A549 (cell line): ENCODE measurements at regions not wholly inside any gene's neighbourhood (a gene's known extent, or its start where the extent isn't known, plus 50 kb on each side); places are given as distances from the start of the nearest gene placed in this dataset.

Source experiments
- ATAC-seq, 2 experiments: fragments of 200-7000 bp in 1 of 2; fragments of >200 bp in 1 of 2; cut with Nextera tagmentation in 1 of 2; cut with Tn5 transposase in 1 of 2; 3 replicates each; pipeline versions ENCODE4 v1.8.0 to v1.9.1; 2018 to 2020; ENCODE audit warnings: mild to moderate bottlenecking in 1 of 2, moderate library complexity in 1 of 2
- CTCF ChIA-PET: fragments of 300-600 bp; sonication (Branson Sonifier 250); formaldehyde crosslinking; extraction: SDS; loops from one replicate; lab custom pipeline; 2021; ENCODE audit warnings: antibody characterized with exemption, inconsistent platforms; lab: Yijun Ruan, JAX
- POLR2A ChIA-PET: fragments of 350-600 bp; formaldehyde crosslinking; extraction: SDS; loops from one replicate; lab custom pipeline; 2021; ENCODE audit warnings: antibody characterized with exemption, inconsistent platforms; lab: Yijun Ruan, JAX
- DNase-seq, 2 experiments: peaks; one replicate each; pipeline versions ENCODE4 v3.0.0 to v3.0.0-alpha.2; 2011 to 2016; ENCODE audit warnings: low read depth in 1 of 2, low spot score in 1 of 2
- FAIRE-seq: peaks from 2 replicates; lab custom pipeline; 2011; peaks lifted over from hg19 to GRCh38; lab: Jason Lieb, UNC
- H3K27ac ChIP-seq, 2 experiments: fragments of >200 bp; sonication (Bioruptor Twin); formaldehyde crosslinking; 3 replicates each; pipeline ENCODE4 v1.5.1; 2016 to 2017
- H3K4me1 ChIP-seq: fragments of >200 bp; sonication (Bioruptor Twin); formaldehyde crosslinking; 3 replicates; pipeline ENCODE4 v1.6.1; 2016
- H3K4me2 ChIP-seq: fragments of >200 bp; sonication (Bioruptor Twin); formaldehyde crosslinking; 3 replicates; pipeline ENCODE4 v1.6.1; 2016
- H3K4me3 ChIP-seq: fragments of >200 bp; sonication (Bioruptor Twin); formaldehyde crosslinking; 3 replicates; pipeline ENCODE4 v1.5.1; 2016
- H3K9me3 ChIP-seq: fragments of >200 bp; sonication (Bioruptor Twin); formaldehyde crosslinking; 3 replicates; pipeline ENCODE4 v1.6.1; 2016
- CEBPB ChIP-seq, 2 experiments: fragments of >200 bp in 1 of 2; sonication (Bioruptor Twin) in 1 of 2; formaldehyde crosslinking in 1 of 2; IDR thresholded peaks; 2 replicates each; pipeline ENCODE4 v1.6.1; 2012 to 2016
- CHD2 ChIP-seq: fragments of 150-350 bp; IDR thresholded peaks from 2 replicates; pipeline ENCODE4 v1.6.1; 2014; ENCODE audit warnings: low read length; ENCODE audit not compliant: partially characterized antibody
- EHMT2 ChIP-seq: fragments of 200-600 bp; sonication (generic); IDR thresholded peaks from 2 replicates; pipeline ENCODE4 v1.6.1; 2016; ENCODE audit warnings: antibody characterized with exemption, low read depth, mild to moderate bottlenecking, moderate library complexity
- EP300 ChIP-seq, 2 experiments: fragments of >200 bp; sonication (Bioruptor Twin); formaldehyde crosslinking; IDR thresholded peaks; 2 replicates in 1 of 2; 3 replicates in 1 of 2; pipeline ENCODE4 v1.6.1; 2016 to 2017
- ESRRA ChIP-seq: fragments of 150-350 bp; IDR thresholded peaks from 2 replicates; pipeline ENCODE4 v1.6.1; 2014; ENCODE audit warnings: mild to moderate bottlenecking, low read length, borderline replicate concordance
- HOXB13 ChIP-seq: fragments of 250-450 bp; sonication (Bioruptor Pico); IDR thresholded peaks from 2 replicates; pipeline ENCODE4 v1.5.0; 2020; ENCODE audit warnings: low read depth, mild to moderate bottlenecking, moderate library complexity
- HOXB5 ChIP-seq: fragments of 250-450 bp; sonication (Bioruptor Pico); IDR thresholded peaks from 2 replicates; pipeline ENCODE4 v1.5.0; 2020; ENCODE audit warnings: mild to moderate bottlenecking, moderate library complexity
- MAFK ChIP-seq: fragments of 450-650 bp; IDR thresholded peaks from 2 replicates; pipeline ENCODE4 v1.6.1; 2014; ENCODE audit not compliant: partially characterized antibody
- NFE2L2 ChIP-seq: fragments of 150-350 bp; conservative IDR thresholded peaks from 2 replicates; pipeline ENCODE4 v1.6.1; 2014; ENCODE audit warnings: low read length
- NPAS2 ChIP-seq: fragments of 250-450 bp; sonication (Bioruptor Pico); IDR thresholded peaks from 2 replicates; pipeline ENCODE4 v1.8.0; 2022; ENCODE audit warnings: mild to moderate bottlenecking, moderate library complexity, borderline replicate concordance
- NR3C1 ChIP-seq: fragments of >200 bp; sonication (Bioruptor Twin); formaldehyde crosslinking; IDR thresholded peaks from 3 replicates; pipeline ENCODE4 v1.6.1; 2017
- POLR2A ChIP-seq: IDR thresholded peaks from 2 replicates; pipeline ENCODE4 v1.6.1; 2012; ENCODE audit warnings: mild to moderate bottlenecking, low read length
- POLR2AphosphoS2 ChIP-seq: conservative IDR thresholded peaks from 2 replicates; pipeline ENCODE4 v1.6.1; 2012; ENCODE audit warnings: low read length, improper control_type of control experiment, inconsistent platforms
- RAD21 ChIP-seq, 2 experiments: fragments of >200 bp in 1 of 2; sonication (Bioruptor Twin) in 1 of 2; formaldehyde crosslinking in 1 of 2; IDR thresholded peaks in 1 of 2; conservative IDR thresholded peaks in 1 of 2; 2 replicates in 1 of 2; 3 replicates in 1 of 2; pipeline ENCODE4 v1.6.1; 2012 to 2018; ENCODE audit warnings: inconsistent platforms in 1 of 2
- RFX5 ChIP-seq: fragments of 450-650 bp; IDR thresholded peaks from 2 replicates; pipeline ENCODE4 v1.7.1; 2014; ENCODE audit warnings: antibody characterized with exemption, mild to moderate bottlenecking, moderate library complexity
- RNF2 ChIP-seq: fragments of 200-600 bp; sonication (generic); IDR thresholded peaks from 2 replicates; pipeline ENCODE4 v1.6.1; 2016; ENCODE audit warnings: low read depth, mild to moderate bottlenecking, antibody characterized with exemption, moderate library complexity, borderline replicate concordance
- SMC3 ChIP-seq: fragments of >200 bp; sonication (Bioruptor Twin); formaldehyde crosslinking; IDR thresholded peaks from 3 replicates; pipeline ENCODE4 v1.6.1; 2018; ENCODE audit warnings: inconsistent platforms
- TFCP2L1 ChIP-seq: fragments of 250-450 bp; sonication (Bioruptor Pico); IDR thresholded peaks from 2 replicates; pipeline ENCODE4 v1.5.0; 2021; ENCODE audit warnings: mild to moderate bottlenecking
- ZNF302 ChIP-seq: fragments of 250-450 bp; sonication (Bioruptor Pico); IDR thresholded peaks from 2 replicates; pipeline ENCODE4 v1.9.0; 2021; ENCODE audit warnings: inconsistent platforms, mild to moderate bottlenecking, moderate library complexity
- ZSCAN20 ChIP-seq: fragments of 250-450 bp; sonication (Bioruptor Pico); IDR thresholded peaks from 2 replicates; pipeline ENCODE4 v1.8.0; 2022; ENCODE audit warnings: mild to moderate bottlenecking, moderate library complexity
- WGBS: methylation state at CpG from one replicate; pipeline ENCODE4 v1.1.6; 2017; ENCODE audit errors: missing lambda C conversion rate; 5-methylcytosine and 5-hydroxymethylcytosine counted together
- TF ChIP-seq, protein P1 (sequence below): fragments of >200 bp; sonication (Bioruptor Twin); formaldehyde crosslinking; IDR thresholded peaks from 3 replicates; pipeline ENCODE4 v1.5.1; 2016
- TF ChIP-seq, protein P2 (sequence below): fragments of 200-600 bp; sonication (generic); IDR thresholded peaks from 2 replicates; pipeline ENCODE4 v1.6.1; 2016; ENCODE audit warnings: antibody characterized with exemption, mild to moderate bottlenecking, moderate library complexity
- TF ChIP-seq, protein P3 (sequence below): IDR thresholded peaks from 2 replicates; pipeline ENCODE4 v1.6.1; 2012
- TF ChIP-seq, protein P4 (sequence below): IDR thresholded peaks from 2 replicates; pipeline ENCODE4 v1.6.1; 2012; ENCODE audit warnings: low read depth, borderline replicate concordance

DNA sequence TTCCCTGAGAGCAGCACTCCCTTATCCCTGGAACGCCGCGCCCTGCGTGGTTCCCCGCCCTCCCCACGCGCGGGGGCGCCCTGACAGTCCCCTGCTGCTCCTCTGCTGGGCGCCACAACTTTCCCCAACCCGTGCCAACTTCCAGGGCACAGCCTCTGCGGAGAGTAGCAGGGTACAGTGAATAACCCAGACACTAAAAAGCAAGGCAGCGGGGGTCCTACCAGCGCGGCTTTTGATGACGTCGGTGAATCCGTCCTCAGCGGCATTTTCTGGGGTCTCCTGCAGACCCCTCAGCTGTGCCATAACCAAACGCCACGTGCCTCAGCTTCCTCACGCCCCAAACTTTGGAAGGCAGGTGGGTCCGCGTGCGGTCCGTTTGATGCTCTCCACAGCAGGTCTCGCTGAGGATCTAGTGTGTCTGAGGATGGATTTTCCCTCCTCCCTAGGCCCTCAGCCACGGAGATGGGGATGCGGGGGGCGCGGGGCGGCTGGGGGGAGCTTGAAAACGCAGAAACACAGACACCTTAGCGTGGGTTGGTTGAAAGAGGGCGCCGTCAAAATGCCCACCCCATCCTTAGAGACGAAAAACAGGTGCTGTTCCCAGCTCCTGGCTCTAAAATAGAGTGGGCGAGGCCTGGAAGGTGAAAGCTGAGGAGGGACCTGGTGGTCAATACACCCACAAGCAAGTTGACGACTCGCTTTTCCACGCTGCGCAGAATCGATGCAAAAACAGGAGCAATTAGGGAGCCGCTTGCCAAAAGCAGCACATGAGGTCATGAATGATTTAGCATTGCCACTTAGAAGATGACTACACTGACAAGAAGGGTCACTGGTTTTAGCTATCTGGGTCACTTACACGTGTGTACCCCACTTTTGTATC is 405.6 kb downstream of the FAM47A start:
- Histone ChIP-seq H3K4me3 (no peak overlapping the region), H3K27ac (no peak overlapping the region), H3K9me3 (no peaks in the 10 kb centered on the region), H3K4me2 (peak overlapping the region; percentile 54), H3K4me1 (no peaks in the 10 kb centered on the region)
- ATAC-seq (no peak), DNase-seq (no peak), FAIRE-seq (no peak)
- TF ChIP-seq RFX5 (no peak), EP300 (IDR thresholded peaks at IDR 0.05) (no peak), TFCP2L1 (CRISPR knock-in tag) (no peak), HOXB5 (CRISPR knock-in tag) (no peak), SMC3 (no peak), NR3C1 (no peak), EHMT2 (no peak), CHD2 (no peak)
- ChIA-PET POLR2A (no interaction called here), CTCF (no interaction called here)
- 31% methylated on average over 14 of the region's 45 CpGs for WGBS

DNA sequence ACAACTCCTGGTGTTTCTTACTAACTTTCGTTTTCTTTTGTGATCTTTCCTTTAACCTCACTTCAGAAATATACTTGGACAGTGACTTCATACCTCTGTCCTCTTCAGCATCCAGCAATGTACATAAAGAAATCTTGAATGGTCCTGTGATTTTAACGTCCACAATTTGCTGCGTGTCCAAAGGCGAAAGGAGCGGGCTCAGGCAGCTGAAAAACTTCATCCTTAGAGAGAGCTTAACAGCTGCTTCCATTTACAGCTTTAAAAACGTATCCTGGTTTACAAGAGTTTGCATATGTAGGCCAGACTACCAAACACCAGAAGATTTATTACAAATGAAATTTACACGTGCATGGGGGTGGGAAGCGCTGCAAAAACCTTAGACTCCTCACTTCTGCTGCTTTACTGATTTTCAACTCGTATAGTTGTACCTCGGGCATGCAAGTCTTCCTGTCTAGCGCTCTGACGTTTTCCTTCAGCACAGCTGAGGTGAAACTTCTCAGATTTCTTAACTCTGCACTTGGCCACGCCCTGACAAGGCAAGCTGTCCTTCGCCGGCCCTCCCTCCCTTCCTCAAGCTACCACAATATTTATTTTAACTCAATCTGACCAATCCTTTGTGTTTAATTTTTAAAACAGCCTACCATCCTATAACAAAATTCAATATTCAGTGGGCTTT is 406.4 kb downstream of the FAM47A start:
- no peak for TF ChIP-seq ZNF302 (CRISPR knock-in tag)
- TF ChIP-seq, all 56 proteins: peak for 0
- Histone ChIP-seq H3K27ac (no peak overlapping the region), H3K9me3 (no peaks in the 10 kb centered on the region), H3K4me1 (no peaks in the 10 kb centered on the region), H3K4me3 (no peak overlapping the region), H3K4me2 (peak overlapping the region; percentile 54)
- CTCF ChIA-PET, result no interaction called here
- FAIRE-seq (peak; percentile 65), DNase-seq (peak in 1 of 2 experiments; percentile 7), ATAC-seq (peak in 1 of 2 experiments; percentile 52; a peak in 1 of 6 replicates)
- POLR2A ChIA-PET, result no interaction called here
- 4% methylated on average over 15 of the region's 15 CpGs for whole genome bisulfite sequencing

DNA sequence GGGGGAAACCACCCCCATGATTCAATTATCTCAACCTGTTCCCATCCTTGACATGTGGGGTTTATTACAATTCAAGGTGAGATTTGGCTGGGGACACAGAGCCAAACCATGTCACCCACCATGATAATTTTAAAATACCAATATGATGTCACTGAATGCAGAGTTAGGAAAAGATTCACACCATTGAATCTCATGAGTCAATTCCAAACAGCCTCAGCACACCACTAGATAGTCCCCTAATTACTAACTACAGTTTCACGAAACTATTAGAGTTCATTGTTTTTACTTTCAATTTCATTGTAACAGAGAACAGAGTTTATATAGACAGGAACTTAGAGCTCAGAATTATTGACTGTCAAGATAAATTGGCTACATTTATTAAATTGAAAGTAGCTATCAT is 410.2 kb downstream of the FAM47A start:
- Histone ChIP-seq H3K4me2 (no peak overlapping the region), H3K27ac (no peak overlapping the region), H3K4me3 (no peak overlapping the region), H3K4me1 (no peaks in the 10 kb centered on the region), H3K9me3 (no peaks in the 10 kb centered on the region)
- DNase-seq (no peak), FAIRE-seq (peak; percentile 39), ATAC-seq (no peak)
- CTCF ChIA-PET, result interaction anchor here (0.6 kb wide), 1 partner anchor 98 kb away, joined by 3 read pairs; no protein-coding TSS in a partner anchor
- TF ChIP-seq, protein P1, sequence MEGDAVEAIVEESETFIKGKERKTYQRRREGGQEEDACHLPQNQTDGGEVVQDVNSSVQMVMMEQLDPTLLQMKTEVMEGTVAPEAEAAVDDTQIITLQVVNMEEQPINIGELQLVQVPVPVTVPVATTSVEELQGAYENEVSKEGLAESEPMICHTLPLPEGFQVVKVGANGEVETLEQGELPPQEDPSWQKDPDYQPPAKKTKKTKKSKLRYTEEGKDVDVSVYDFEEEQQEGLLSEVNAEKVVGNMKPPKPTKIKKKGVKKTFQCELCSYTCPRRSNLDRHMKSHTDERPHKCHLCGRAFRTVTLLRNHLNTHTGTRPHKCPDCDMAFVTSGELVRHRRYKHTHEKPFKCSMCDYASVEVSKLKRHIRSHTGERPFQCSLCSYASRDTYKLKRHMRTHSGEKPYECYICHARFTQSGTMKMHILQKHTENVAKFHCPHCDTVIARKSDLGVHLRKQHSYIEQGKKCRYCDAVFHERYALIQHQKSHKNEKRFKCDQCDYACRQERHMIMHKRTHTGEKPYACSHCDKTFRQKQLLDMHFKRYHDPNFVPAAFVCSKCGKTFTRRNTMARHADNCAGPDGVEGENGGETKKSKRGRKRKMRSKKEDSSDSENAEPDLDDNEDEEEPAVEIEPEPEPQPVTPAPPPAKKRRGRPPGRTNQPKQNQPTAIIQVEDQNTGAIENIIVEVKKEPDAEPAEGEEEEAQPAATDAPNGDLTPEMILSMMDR, result no peak
- no peak for TF ChIP-seq RNF2
- no peak for TF ChIP-seq CHD2
- TF ChIP-seq HOXB13, result no peak
- TF ChIP-seq NFE2L2, result no peak
- 8% methylated on average over 1 of the region's 1 CpG for WGBS
- POLR2A ChIA-PET, result no interaction called here

DNA sequence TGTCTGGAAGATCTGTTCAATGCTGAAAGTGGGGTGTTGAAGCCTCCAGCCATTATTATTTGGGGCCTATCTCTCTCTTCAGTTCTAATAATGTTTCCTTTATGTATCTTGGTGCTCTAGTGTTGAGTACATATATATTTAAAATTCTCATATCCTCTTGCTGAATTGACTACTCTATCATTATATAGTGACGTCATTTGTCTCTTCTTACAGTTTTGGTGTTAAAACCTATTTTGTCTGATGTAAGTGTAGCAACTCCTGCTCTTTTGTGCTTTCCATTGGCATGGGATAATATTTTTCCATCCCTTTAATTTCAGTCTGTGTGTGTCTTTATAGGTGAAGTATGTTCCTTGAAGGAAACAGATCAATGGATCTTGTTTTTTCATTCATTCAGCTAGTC is 446.0 kb downstream of the FAM47A start:
- Histone ChIP-seq H3K9me3 (no peaks in the 10 kb centered on the region), H3K27ac (no peak overlapping the region), H3K4me3 (no peak overlapping the region), H3K4me1 (no peaks in the 10 kb centered on the region), H3K4me2 (no peak overlapping the region)
- FAIRE-seq, result no peak
- 0% methylated on average over 1 of the region's 1 CpG for WGBS
- TF ChIP-seq POLR2AphosphoS2 (no peak), ZSCAN20 (CRISPR knock-in tag) (no peak), MAFK (no peak), RAD21 (conservative IDR thresholded peaks at IDR 0.05 in 1 of 2, IDR thresholded peaks at IDR 0.05 in 1 of 2) (no peak), CEBPB (IDR thresholded peaks at IDR 0.05) (no peak), NPAS2 (CRISPR knock-in tag) (no peak), ZNF302 (CRISPR knock-in tag) (no peak), POLR2A (no peak), ESRRA (no peak)
- TF ChIP-seq, protein P2, sequence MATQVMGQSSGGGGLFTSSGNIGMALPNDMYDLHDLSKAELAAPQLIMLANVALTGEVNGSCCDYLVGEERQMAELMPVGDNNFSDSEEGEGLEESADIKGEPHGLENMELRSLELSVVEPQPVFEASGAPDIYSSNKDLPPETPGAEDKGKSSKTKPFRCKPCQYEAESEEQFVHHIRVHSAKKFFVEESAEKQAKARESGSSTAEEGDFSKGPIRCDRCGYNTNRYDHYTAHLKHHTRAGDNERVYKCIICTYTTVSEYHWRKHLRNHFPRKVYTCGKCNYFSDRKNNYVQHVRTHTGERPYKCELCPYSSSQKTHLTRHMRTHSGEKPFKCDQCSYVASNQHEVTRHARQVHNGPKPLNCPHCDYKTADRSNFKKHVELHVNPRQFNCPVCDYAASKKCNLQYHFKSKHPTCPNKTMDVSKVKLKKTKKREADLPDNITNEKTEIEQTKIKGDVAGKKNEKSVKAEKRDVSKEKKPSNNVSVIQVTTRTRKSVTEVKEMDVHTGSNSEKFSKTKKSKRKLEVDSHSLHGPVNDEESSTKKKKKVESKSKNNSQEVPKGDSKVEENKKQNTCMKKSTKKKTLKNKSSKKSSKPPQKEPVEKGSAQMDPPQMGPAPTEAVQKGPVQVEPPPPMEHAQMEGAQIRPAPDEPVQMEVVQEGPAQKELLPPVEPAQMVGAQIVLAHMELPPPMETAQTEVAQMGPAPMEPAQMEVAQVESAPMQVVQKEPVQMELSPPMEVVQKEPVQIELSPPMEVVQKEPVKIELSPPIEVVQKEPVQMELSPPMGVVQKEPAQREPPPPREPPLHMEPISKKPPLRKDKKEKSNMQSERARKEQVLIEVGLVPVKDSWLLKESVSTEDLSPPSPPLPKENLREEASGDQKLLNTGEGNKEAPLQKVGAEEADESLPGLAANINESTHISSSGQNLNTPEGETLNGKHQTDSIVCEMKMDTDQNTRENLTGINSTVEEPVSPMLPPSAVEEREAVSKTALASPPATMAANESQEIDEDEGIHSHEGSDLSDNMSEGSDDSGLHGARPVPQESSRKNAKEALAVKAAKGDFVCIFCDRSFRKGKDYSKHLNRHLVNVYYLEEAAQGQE, result no peak
- TF ChIP-seq, protein P3, sequence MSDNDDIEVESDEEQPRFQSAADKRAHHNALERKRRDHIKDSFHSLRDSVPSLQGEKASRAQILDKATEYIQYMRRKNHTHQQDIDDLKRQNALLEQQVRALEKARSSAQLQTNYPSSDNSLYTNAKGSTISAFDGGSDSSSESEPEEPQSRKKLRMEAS, result no peak
- TF ChIP-seq, protein P4, sequence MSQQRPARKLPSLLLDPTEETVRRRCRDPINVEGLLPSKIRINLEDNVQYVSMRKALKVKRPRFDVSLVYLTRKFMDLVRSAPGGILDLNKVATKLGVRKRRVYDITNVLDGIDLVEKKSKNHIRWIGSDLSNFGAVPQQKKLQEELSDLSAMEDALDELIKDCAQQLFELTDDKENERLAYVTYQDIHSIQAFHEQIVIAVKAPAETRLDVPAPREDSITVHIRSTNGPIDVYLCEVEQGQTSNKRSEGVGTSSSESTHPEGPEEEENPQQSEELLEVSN, result no peak
- ChIA-PET CTCF (no interaction called here), POLR2A (no interaction called here)
- ATAC-seq, result no peak
- DNase-seq, result no peak
